ENCODE measurements at regions not wholly inside any gene's neighbourhood (a gene's known extent, or its start where the extent isn't known, plus 50 kb on each side); places are given as distances from the start of the nearest gene placed in this dataset.

DNA sequence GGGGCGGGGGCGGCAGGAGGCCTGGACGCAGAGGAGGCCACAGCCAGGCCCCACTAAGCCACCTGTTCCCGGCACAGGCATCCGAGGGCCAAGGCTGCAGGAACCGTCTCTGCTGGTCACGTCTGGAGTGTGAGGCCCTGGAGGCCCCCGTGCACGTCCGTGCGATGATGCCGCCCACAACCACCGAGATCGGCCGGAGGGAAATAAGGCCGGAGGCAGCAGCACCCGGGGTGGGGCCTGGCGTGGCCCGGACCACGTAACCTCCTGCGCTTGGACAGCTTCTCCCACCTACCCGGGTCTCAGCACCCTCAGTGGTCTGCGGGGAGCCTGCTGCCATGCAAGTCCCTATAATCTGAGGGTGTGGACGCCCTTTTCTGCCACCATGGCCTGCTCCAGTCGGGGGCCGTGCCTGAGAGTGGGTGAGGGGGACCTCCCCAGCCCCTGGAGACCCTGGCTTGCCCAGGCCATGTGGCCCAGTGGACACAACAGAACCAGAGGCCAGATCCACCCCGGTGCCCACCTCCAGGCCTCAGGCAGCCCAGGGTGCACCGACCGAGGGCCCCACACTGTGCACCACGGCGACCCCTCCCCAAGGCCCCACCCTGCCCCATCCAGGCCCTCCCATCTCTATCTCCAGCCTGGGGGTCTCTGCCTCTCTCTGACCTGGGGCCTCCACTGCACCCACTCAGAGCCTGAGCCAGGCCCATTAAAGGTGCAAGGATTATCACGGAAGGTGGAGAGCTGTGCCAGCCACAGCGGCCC lies 83.1 kb downstream of the PDGFA start:
- H3K4me1 ChIP-seq (ENCODE audit: control insufficient read depth, insufficient read depth, low read length, poor library complexity, severe bottlenecking): no peaks in the 10 kb centered on the region
- H3K4me3 ChIP-seq (ENCODE audit: low read depth, low read length): no peak overlapping the region
- no peaks in the 10 kb centered on the region for H3K27me3 ChIP-seq (ENCODE audit: control insufficient read depth, insufficient read depth, low read length)
- ATAC-seq (ENCODE audit: low read depth in 2 of 2): no peak
- H3K27ac ChIP-seq (ENCODE audit: insufficient read depth, low read length, poor library complexity, severe bottlenecking): no peak overlapping the region
- DNase-seq: no peak
- Mint-ChIP-seq H3K9me3 (no peaks in the 10 kb centered on the region), H3K27ac (no peak overlapping the region), H3K4me3 (no peak overlapping the region), H3K4me1 (peaks cover 0 to 6% (median 2%) of the 10 kb centered on the region in 4 donors), H3K36me3 (no peaks in the 10 kb centered on the region), H3K27me3 (no peaks in the 10 kb centered on the region)
- no peaks in the 10 kb centered on the region for H3K36me3 ChIP-seq (ENCODE audit: control insufficient read depth, insufficient read depth, low read length)
- no peaks in the 10 kb centered on the region for H3K9me3 ChIP-seq (ENCODE audit: control insufficient read depth in 2 of 2, low read length in 2 of 2)

GRCh38 chr7:437329-438251 lies 82.1 kb downstream of the PDGFA start:
- ATAC-seq (ENCODE audit: low read depth in 2 of 2) (no peak), DNase-seq (no peak)
- no peaks in the 10 kb centered on the region for H3K9me3 ChIP-seq (ENCODE audit: control insufficient read depth in 2 of 2, low read length in 2 of 2)
- H3K36me3 ChIP-seq (ENCODE audit: control insufficient read depth, insufficient read depth, low read length): no peaks in the 10 kb centered on the region
- no peaks in the 10 kb centered on the region for H3K27me3 ChIP-seq (ENCODE audit: control insufficient read depth, insufficient read depth, low read length)
- no peaks in the 10 kb centered on the region for H3K9me3 Mint-ChIP-seq
- H3K4me3 Mint-ChIP-seq: no peak overlapping the region
- no peaks in the 10 kb centered on the region for H3K27me3 Mint-ChIP-seq
- H3K36me3 Mint-ChIP-seq: no peaks in the 10 kb centered on the region
- no peaks in the 10 kb centered on the region for H3K4me1 ChIP-seq (ENCODE audit: control insufficient read depth, insufficient read depth, low read length, poor library complexity, severe bottlenecking)
- H3K27ac ChIP-seq (ENCODE audit: insufficient read depth, low read length, poor library complexity, severe bottlenecking): no peak overlapping the region
- H3K4me1 Mint-ChIP-seq: peaks cover 0 to 6% (median 2%) of the 10 kb centered on the region in 4 donors
- no peak overlapping the region for H3K4me3 ChIP-seq (ENCODE audit: low read depth, low read length)
- no peak overlapping the region for H3K27ac Mint-ChIP-seq

GRCh38 chr7:438361-438760 lies 81.3 kb downstream of the PDGFA start:
- Mint-ChIP-seq H3K4me3 (no peak overlapping the region), H3K36me3 (no peaks in the 10 kb centered on the region), H3K9me3 (no peaks in the 10 kb centered on the region), H3K27me3 (no peaks in the 10 kb centered on the region), H3K4me1 (peaks cover 0 to 6% (median 2%) of the 10 kb centered on the region in 4 donors), H3K27ac (no peak overlapping the region)
- H3K36me3 ChIP-seq (ENCODE audit: control insufficient read depth, insufficient read depth, low read length): no peaks in the 10 kb centered on the region
- H3K9me3 ChIP-seq (ENCODE audit: control insufficient read depth in 2 of 2, low read length in 2 of 2): no peaks in the 10 kb centered on the region
- no peak overlapping the region for H3K4me3 ChIP-seq (ENCODE audit: low read depth, low read length)
- H3K27ac ChIP-seq (ENCODE audit: insufficient read depth, low read length, poor library complexity, severe bottlenecking): no peak overlapping the region
- ATAC-seq (ENCODE audit: low read depth in 2 of 2): no peak
- no peak for DNase-seq
- H3K4me1 ChIP-seq (ENCODE audit: control insufficient read depth, insufficient read depth, low read length, poor library complexity, severe bottlenecking): no peaks in the 10 kb centered on the region
- H3K27me3 ChIP-seq (ENCODE audit: control insufficient read depth, insufficient read depth, low read length): no peaks in the 10 kb centered on the region

- DNase-seq (no peak), ATAC-seq (ENCODE audit: low read depth in 2 of 2) (no peak)
- Histone ChIP-seq H3K27me3 (ENCODE audit: control insufficient read depth, insufficient read depth, low read length) (no peaks in the 10 kb centered on the region), H3K36me3 (ENCODE audit: control insufficient read depth, insufficient read depth, low read length) (no peaks in the 10 kb centered on the region), H3K9me3 (ENCODE audit: control insufficient read depth in 2 of 2, low read length in 2 of 2) (no peaks in the 10 kb centered on the region), H3K4me1 (ENCODE audit: control insufficient read depth, insufficient read depth, low read length, poor library complexity, severe bottlenecking) (no peaks in the 10 kb centered on the region), H3K4me3 (ENCODE audit: low read depth, low read length) (no peak overlapping the region), H3K27ac (ENCODE audit: insufficient read depth, low read length, poor library complexity, severe bottlenecking) (no peak overlapping the region)
- H3K4me3 Mint-ChIP-seq: no peak overlapping the region
- no peaks in the 10 kb centered on the region for H3K9me3 Mint-ChIP-seq
- peaks cover 0 to 6% (median 2%) of the 10 kb centered on the region in 4 donors for H3K4me1 Mint-ChIP-seq
- no peak overlapping the region for H3K27ac Mint-ChIP-seq
- H3K27me3 Mint-ChIP-seq: no peaks in the 10 kb centered on the region
- H3K36me3 Mint-ChIP-seq: no peaks in the 10 kb centered on the region
Measured at GRCh38 chr7:438916-439315, 80.7 kb downstream of the PDGFA start.

DNA sequence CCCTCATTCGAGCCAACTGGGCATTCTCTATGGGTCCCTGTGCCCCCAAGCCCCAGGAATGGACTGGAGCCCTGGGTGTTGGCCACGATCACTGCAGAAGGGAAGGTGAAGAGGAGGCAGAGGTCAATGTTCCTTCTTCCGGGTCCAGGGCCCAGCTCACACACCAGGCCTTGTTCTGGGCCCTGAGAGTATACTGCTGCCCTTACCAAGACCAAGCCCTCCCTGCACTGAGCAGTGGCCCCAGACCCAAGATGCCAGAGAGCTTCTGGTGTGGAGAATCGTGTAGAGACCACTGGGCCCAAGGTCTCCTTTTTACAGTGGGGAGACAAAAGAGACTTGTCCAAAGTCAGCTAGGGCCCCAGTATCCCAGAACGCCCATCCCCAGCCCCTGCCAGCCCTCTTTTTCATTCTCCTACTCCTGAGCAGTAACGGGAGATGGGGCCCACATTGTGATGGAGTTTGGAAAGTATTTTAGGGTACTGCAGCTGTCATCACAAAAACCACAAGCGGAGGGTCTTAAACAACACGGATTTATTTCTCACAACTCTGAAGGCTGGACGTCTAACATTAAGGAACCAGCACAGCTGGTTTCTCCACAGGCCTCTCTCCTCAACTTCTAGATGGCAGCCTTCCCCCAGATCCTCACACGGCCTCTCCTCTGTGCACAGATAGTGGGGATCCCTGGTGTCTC lies 79.4 kb downstream of the PDGFA start:
- Histone ChIP-seq H3K27me3 (ENCODE audit: control insufficient read depth, insufficient read depth, low read length) (no peaks in the 10 kb centered on the region), H3K4me3 (ENCODE audit: low read depth, low read length) (no peak overlapping the region), H3K4me1 (ENCODE audit: control insufficient read depth, insufficient read depth, low read length, poor library complexity, severe bottlenecking) (no peaks in the 10 kb centered on the region), H3K36me3 (ENCODE audit: control insufficient read depth, insufficient read depth, low read length) (no peaks in the 10 kb centered on the region), H3K9me3 (ENCODE audit: control insufficient read depth in 2 of 2, low read length in 2 of 2) (no peaks in the 10 kb centered on the region), H3K27ac (ENCODE audit: insufficient read depth, low read length, poor library complexity, severe bottlenecking) (no peak overlapping the region)
- Mint-ChIP-seq H3K9me3 (no peaks in the 10 kb centered on the region), H3K27me3 (no peaks in the 10 kb centered on the region), H3K27ac (no peak overlapping the region), H3K4me3 (no peak overlapping the region), H3K4me1 (peaks cover 0 to 5% (median under 1%) of the 10 kb centered on the region in 4 donors), H3K36me3 (no peaks in the 10 kb centered on the region)
- DNase-seq (no peak), ATAC-seq (ENCODE audit: low read depth in 2 of 2) (no peak)

DNA sequence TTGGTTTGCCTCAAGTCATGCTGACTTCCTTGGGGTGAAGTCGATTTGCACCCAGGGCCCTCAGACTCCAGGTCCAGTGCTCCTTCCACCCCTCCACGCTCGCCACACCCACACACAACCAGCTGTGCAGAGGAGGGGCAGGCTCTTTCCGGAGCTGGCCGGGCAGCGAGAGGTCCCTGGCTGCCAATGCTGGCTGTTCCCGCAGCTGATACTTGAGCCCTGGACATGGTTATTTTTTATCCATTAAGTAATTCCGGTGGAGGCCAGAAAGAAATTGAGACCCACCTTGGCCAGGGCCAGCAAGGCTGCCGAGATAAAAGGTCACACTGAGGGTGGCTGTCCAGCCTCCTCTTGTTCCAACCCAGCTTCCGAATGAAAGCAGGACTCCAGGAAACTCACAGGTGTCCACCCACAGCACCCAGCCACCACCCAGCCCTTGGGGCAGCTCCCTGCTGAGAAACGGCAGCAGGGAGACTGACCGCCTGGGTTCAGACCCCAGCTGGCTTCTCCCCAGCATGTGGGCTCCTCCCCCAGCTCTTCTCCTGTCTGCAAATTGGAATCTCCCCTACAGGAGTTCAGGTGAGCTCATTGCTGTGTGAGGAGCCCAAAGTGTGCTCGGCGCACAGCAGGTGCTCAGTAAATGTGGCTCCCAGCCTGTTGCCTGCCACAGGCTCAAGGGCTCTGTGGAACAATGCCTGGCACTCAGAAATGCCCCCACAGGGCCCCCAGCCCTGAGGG lies 77.8 kb downstream of the PDGFA start:
- Mint-ChIP-seq H3K4me3 (no peak overlapping the region), H3K4me1 (no peaks in the 10 kb centered on the region), H3K27ac (no peak overlapping the region), H3K9me3 (no peaks in the 10 kb centered on the region), H3K27me3 (no peaks in the 10 kb centered on the region), H3K36me3 (no peaks in the 10 kb centered on the region)
- ATAC-seq (ENCODE audit: low read depth in 2 of 2): no peak
- Histone ChIP-seq H3K4me3 (ENCODE audit: low read depth, low read length) (no peak overlapping the region), H3K36me3 (ENCODE audit: control insufficient read depth, insufficient read depth, low read length) (no peaks in the 10 kb centered on the region), H3K9me3 (ENCODE audit: control insufficient read depth in 2 of 2, low read length in 2 of 2) (no peaks in the 10 kb centered on the region), H3K27me3 (ENCODE audit: control insufficient read depth, insufficient read depth, low read length) (no peaks in the 10 kb centered on the region), H3K4me1 (ENCODE audit: control insufficient read depth, insufficient read depth, low read length, poor library complexity, severe bottlenecking) (no peaks in the 10 kb centered on the region), H3K27ac (ENCODE audit: insufficient read depth, low read length, poor library complexity, severe bottlenecking) (no peak overlapping the region)
- DNase-seq: no peak

DNA sequence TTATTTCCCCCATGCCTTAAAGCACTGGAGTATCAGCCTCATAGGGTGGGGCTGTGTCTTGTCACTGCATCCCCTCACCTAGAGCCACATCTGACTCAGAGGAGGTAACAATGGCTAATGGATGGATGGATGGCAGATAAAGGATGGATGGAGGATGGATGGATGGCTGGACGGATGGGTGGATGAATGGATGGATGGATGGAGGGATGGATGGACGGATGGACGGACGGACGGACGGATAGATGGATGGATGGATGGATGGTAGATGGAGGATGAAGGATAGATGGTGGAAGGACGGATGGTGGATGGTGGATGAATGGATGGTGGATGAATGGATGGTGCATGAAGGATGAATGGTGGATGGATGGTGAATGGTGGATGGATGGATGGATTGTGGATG lies 77.2 kb downstream of the PDGFA start:
- Histone ChIP-seq H3K4me1 (ENCODE audit: control insufficient read depth, insufficient read depth, low read length, poor library complexity, severe bottlenecking) (no peaks in the 10 kb centered on the region), H3K4me3 (ENCODE audit: low read depth, low read length) (no peak overlapping the region), H3K27ac (ENCODE audit: insufficient read depth, low read length, poor library complexity, severe bottlenecking) (no peak overlapping the region), H3K36me3 (ENCODE audit: control insufficient read depth, insufficient read depth, low read length) (no peaks in the 10 kb centered on the region), H3K27me3 (ENCODE audit: control insufficient read depth, insufficient read depth, low read length) (no peaks in the 10 kb centered on the region), H3K9me3 (ENCODE audit: control insufficient read depth in 2 of 2, low read length in 2 of 2) (no peaks in the 10 kb centered on the region)
- Mint-ChIP-seq H3K36me3 (no peaks in the 10 kb centered on the region), H3K4me3 (no peak overlapping the region), H3K4me1 (no peaks in the 10 kb centered on the region), H3K9me3 (no peaks in the 10 kb centered on the region), H3K27ac (no peak overlapping the region), H3K27me3 (no peaks in the 10 kb centered on the region)
- ATAC-seq (ENCODE audit: low read depth in 2 of 2) (no peak), DNase-seq (no peak)
